HG03432 (cell line): ENCODE measurements at regions not wholly inside any gene's neighbourhood (a gene's known extent, or its start where the extent isn't known, plus 50 kb on each side); places are given as distances from the start of the nearest gene placed in this dataset.
"Not testable (repeated sequence)": the region's sequence is repeated elsewhere in the genome, so short reads cannot be mapped to it uniquely, and the experiment has no call there.

ENCODE experiments used
- ATAC-seq: cut with Tn5 transposase; IDR thresholded peaks from one replicate; pipeline ENCODE4 v1.9.1; 2021; ENCODE audit warnings: mild to moderate bottlenecking, moderate library complexity; ENCODE audit not compliant: unreplicated experiment

GRCh38 chr4:27619435-27619834, 758.8 kb downstream of the STIM2 start:
- ATAC-seq: no peak

GRCh38 chr4:27620886-27621285, 760.2 kb downstream of the STIM2 start:
- ATAC-seq: no peak

GRCh38 chr4:27624749-27625148, 764.1 kb downstream of the STIM2 start:
- ATAC-seq: no peak

GRCh38 chr4:27628609-27629008, 768.0 kb downstream of the STIM2 start:
- no peak for ATAC-seq

- ATAC-seq: no peak
Measured at GRCh38 chr4:27629532-27630225, 769.0 kb downstream of the STIM2 start.

- ATAC-seq: peak; percentile 96
Measured at GRCh38 chr4:27635936-27636913, 775.6 kb downstream of the STIM2 start.

- no peak for ATAC-seq
Measured at GRCh38 chr4:27638163-27638915, 777.7 kb downstream of the STIM2 start.

- ATAC-seq: no peak
Measured at GRCh38 chr4:27643101-27643500, 782.5 kb downstream of the STIM2 start.

- no peak for ATAC-seq
Measured at GRCh38 chr4:27648416-27648815, 787.8 kb downstream of the STIM2 start.

- ATAC-seq: no peak
Measured at GRCh38 chr4:27662426-27662825, 801.8 kb downstream of the STIM2 start.

- ATAC-seq: no peak
Measured at GRCh38 chr4:27666943-27667342, 806.3 kb downstream of the STIM2 start.

GRCh38 chr4:27668001-27668400, 807.4 kb downstream of the STIM2 start:
- ATAC-seq: no peak

GRCh38 chr4:27678027-27678426, 817.4 kb downstream of the STIM2 start:
- ATAC-seq: no peak

GRCh38 chr4:27684610-27685011, 824.0 kb downstream of the STIM2 start:
- ATAC-seq: peak; percentile 100

GRCh38 chr4:27685091-27685490, 824.5 kb downstream of the STIM2 start:
- no peak for ATAC-seq

GRCh38 chr4:27685947-27686346, 825.3 kb downstream of the STIM2 start:
- no peak for ATAC-seq

- peak; percentile 93 for ATAC-seq
Measured at GRCh38 chr4:27692158-27692557, 831.5 kb downstream of the STIM2 start.

- peak; percentile 6 for ATAC-seq
Measured at GRCh38 chr4:27692868-27693634, 832.4 kb downstream of the STIM2 start.

GRCh38 chr4:27696257-27696656, 835.6 kb downstream of the STIM2 start:
- ATAC-seq: not testable (repeated sequence)

GRCh38 chr4:27701606-27702005, 841.0 kb downstream of the STIM2 start:
- ATAC-seq: no peak
